Mammary epithelial cell (primary cell): ENCODE measurements at regions not wholly inside any gene's neighbourhood (a gene's known extent, or its start where the extent isn't known, plus 50 kb on each side); places are given as distances from the start of the nearest gene placed in this dataset.
"Not testable (repeated sequence)": the region's sequence is repeated elsewhere in the genome, so short reads cannot be mapped to it uniquely, and the experiment has no call there.

ENCODE experiments used
- EZH2 ChIP-seq: IDR thresholded peaks from 2 replicates; pipeline ENCODE4 v1.6.1; 2012; ENCODE audit warnings: low read length, inconsistent platforms, borderline replicate concordance
- TF ChIP-seq, protein P1 (sequence below), 2 donors: IDR thresholded peaks in 1 of 2; conservative IDR thresholded peaks in 1 of 2; 2 replicates each; pipeline ENCODE4 v1.5.1; 2011 to 2012; ENCODE audit warnings: inconsistent platforms in 2 of 2, low read length in 2 of 2, mild to moderate bottlenecking in 2 of 2, control low read depth in 1 of 2, low read depth in 1 of 2; ENCODE audit not compliant: insufficient read depth in 1 of 2; ENCODE audit errors: extremely low read depth in 1 of 2

DNA sequence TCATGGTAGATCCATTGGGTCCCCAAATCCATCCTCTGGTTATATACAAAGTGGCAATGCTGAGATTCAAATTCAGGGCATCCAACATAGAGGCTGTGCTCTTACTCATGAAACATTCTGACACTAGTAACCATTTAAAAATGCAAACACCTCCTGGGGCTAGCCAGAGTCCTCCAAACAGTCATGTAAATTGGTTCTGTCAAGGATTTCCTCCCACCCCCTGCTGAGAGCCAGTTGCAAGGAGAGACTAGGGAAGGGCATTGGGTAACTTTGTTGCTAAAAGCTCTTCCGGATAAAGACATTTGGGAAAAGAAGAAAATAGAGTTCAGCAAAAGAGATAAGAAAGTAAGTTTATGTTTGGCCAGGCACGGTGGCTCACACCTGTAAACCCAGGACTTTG is 58.3 kb downstream of the ART5 start:
- TF ChIP-seq, protein P1, sequence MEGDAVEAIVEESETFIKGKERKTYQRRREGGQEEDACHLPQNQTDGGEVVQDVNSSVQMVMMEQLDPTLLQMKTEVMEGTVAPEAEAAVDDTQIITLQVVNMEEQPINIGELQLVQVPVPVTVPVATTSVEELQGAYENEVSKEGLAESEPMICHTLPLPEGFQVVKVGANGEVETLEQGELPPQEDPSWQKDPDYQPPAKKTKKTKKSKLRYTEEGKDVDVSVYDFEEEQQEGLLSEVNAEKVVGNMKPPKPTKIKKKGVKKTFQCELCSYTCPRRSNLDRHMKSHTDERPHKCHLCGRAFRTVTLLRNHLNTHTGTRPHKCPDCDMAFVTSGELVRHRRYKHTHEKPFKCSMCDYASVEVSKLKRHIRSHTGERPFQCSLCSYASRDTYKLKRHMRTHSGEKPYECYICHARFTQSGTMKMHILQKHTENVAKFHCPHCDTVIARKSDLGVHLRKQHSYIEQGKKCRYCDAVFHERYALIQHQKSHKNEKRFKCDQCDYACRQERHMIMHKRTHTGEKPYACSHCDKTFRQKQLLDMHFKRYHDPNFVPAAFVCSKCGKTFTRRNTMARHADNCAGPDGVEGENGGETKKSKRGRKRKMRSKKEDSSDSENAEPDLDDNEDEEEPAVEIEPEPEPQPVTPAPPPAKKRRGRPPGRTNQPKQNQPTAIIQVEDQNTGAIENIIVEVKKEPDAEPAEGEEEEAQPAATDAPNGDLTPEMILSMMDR (conservative IDR thresholded peaks at IDR 0.05 in 1 of 2, IDR thresholded peaks at IDR 0.05 in 1 of 2; ENCODE audit: extremely low read depth in 1 of 2, insufficient read depth in 1 of 2, low read depth in 1 of 2, low read length in 2 of 2): not testable (repeated sequence)
- TF ChIP-seq EZH2: not testable (repeated sequence)
